SK-N-SH treated with all-trans-retinoic acid at 6 μM for 48 hours (cell line): ENCODE measurements at regions not wholly inside any gene's neighbourhood (a gene's known extent, or its start where the extent isn't known, plus 50 kb on each side); places are given as distances from the start of the nearest gene placed in this dataset.

ENCODE experiments used
- ATAC-seq: fragments of 200-7000 bp; cut with Tn5 transposase; 3 replicates; pipeline ENCODE4 v1.9.1; 2020; ENCODE audit warnings: mild to moderate bottlenecking, moderate library complexity
- ARNTL ChIP-seq: fragments of 450-650 bp; formaldehyde crosslinking; IDR thresholded peaks from 2 replicates; pipeline ENCODE4 v1.5.0; 2020; ENCODE audit warnings: low read depth, mild to moderate bottlenecking, moderate library complexity, borderline replicate concordance
- BACH2 ChIP-seq: fragments of 250-450 bp; sonication (Bioruptor Pico); IDR thresholded peaks from 2 replicates; pipeline ENCODE4 v1.9.0; 2021; ENCODE audit warnings: mild to moderate bottlenecking, borderline replicate concordance
- CREB5 ChIP-seq: fragments of 250-450 bp; sonication (Bioruptor Pico); IDR thresholded peaks from 2 replicates; pipeline ENCODE4 v1.5.1; 2020; ENCODE audit warnings: low read depth, mild to moderate bottlenecking, moderate library complexity
- CSDC2 ChIP-seq: fragments of 250-450 bp; sonication (Bioruptor Pico); IDR thresholded peaks from 2 replicates; pipeline ENCODE4 v1.5.0; 2020; ENCODE audit warnings: mild to moderate bottlenecking, moderate library complexity
- CSRNP3 ChIP-seq: fragments of 250-450 bp; sonication (Bioruptor Pico); IDR thresholded peaks from 2 replicates; pipeline ENCODE4 v1.5.1; 2021; ENCODE audit warnings: mild to moderate bottlenecking, moderate library complexity
- ESRRG ChIP-seq: fragments of 250-450 bp; sonication (Bioruptor Pico); IDR thresholded peaks from 2 replicates; pipeline ENCODE4 v1.6.1; 2021; ENCODE audit warnings: mild to moderate bottlenecking
- GLIS3 ChIP-seq: fragments of 250-450 bp; sonication (Bioruptor Pico); IDR thresholded peaks from 2 replicates; pipeline ENCODE4 v1.5.0; 2020; ENCODE audit warnings: mild to moderate bottlenecking, moderate library complexity
- ISL1 ChIP-seq: fragments of 250-450 bp; sonication (Bioruptor Pico); IDR thresholded peaks from 2 replicates; pipeline ENCODE4 v2.1.2; 2022; ENCODE audit warnings: mild to moderate bottlenecking, moderate library complexity
- OSR1 ChIP-seq: fragments of 250-450 bp; sonication (Bioruptor Pico); IDR thresholded peaks from 2 replicates; pipeline ENCODE4 v1.8.0; 2022; ENCODE audit warnings: moderate library complexity, mild to moderate bottlenecking, inconsistent platforms
- PATZ1 ChIP-seq: fragments of 250-450 bp; sonication (Bioruptor Pico); IDR thresholded peaks from 2 replicates; pipeline ENCODE4 v1.8.0; 2020; ENCODE audit warnings: mild to moderate bottlenecking, moderate library complexity, borderline replicate concordance
- POU6F1 ChIP-seq: fragments of 250-450 bp; sonication (Bioruptor Pico); IDR thresholded peaks from 2 replicates; pipeline ENCODE4 v1.8.0; 2021; ENCODE audit warnings: low read depth, mild to moderate bottlenecking, moderate library complexity, borderline replicate concordance
- RARB ChIP-seq: fragments of 250-450 bp; sonication (Bioruptor Pico); IDR thresholded peaks from 2 replicates; pipeline ENCODE4 v1.8.0; 2021; ENCODE audit warnings: mild to moderate bottlenecking, moderate library complexity
- SNAI2 ChIP-seq: fragments of 250-450 bp; sonication (Bioruptor Pico); IDR thresholded peaks from 2 replicates; pipeline ENCODE4 v1.5.0; 2020; ENCODE audit warnings: mild to moderate bottlenecking, moderate library complexity
- TCF4 ChIP-seq: fragments of 250-450 bp; sonication (Bioruptor Pico); IDR thresholded peaks from 2 replicates; pipeline ENCODE4 v1.8.0; 2021; ENCODE audit warnings: mild to moderate bottlenecking, moderate library complexity, borderline replicate concordance
- TOX ChIP-seq: fragments of 250-450 bp; sonication (Bioruptor Pico); IDR thresholded peaks from 2 replicates; pipeline ENCODE4 v1.8.0; 2021; ENCODE audit warnings: mild to moderate bottlenecking, moderate library complexity, borderline replicate concordance
- TSHZ2 ChIP-seq: fragments of 250-450 bp; sonication (Bioruptor Pico); IDR thresholded peaks from 2 replicates; pipeline ENCODE4 v1.5.0; 2020; ENCODE audit warnings: mild to moderate bottlenecking, moderate library complexity
- ZC3H10 ChIP-seq: fragments of 250-450 bp; sonication (Bioruptor Pico); IDR thresholded peaks from 2 replicates; pipeline ENCODE4 v1.5.1; 2021; ENCODE audit warnings: mild to moderate bottlenecking, moderate library complexity
- ZFP3 ChIP-seq: fragments of 250-450 bp; sonication (Bioruptor Pico); IDR thresholded peaks from 2 replicates; pipeline ENCODE4 v1.5.0; 2020; ENCODE audit warnings: mild to moderate bottlenecking, moderate library complexity
- ZFP30 ChIP-seq: fragments of 450-650 bp; formaldehyde crosslinking; IDR thresholded peaks from 2 replicates; pipeline ENCODE4 v1.5.0; 2022; ENCODE audit warnings: mild to moderate bottlenecking, moderate library complexity
- ZNF565 ChIP-seq: fragments of 450-650 bp; formaldehyde crosslinking; conservative IDR thresholded peaks from 2 replicates; pipeline ENCODE4 v1.5.0; 2020; ENCODE audit warnings: low read depth, mild to moderate bottlenecking, moderate library complexity
- ZNF70 ChIP-seq: fragments of 450-650 bp; formaldehyde crosslinking; IDR thresholded peaks from 2 replicates; pipeline ENCODE4 v1.5.0; 2020; ENCODE audit warnings: mild to moderate bottlenecking, moderate library complexity
- ZNF8 ChIP-seq: fragments of 450-650 bp; formaldehyde crosslinking; IDR thresholded peaks from 2 replicates; pipeline ENCODE4 v1.5.0; 2020; ENCODE audit warnings: mild to moderate bottlenecking, moderate library complexity

DNA sequence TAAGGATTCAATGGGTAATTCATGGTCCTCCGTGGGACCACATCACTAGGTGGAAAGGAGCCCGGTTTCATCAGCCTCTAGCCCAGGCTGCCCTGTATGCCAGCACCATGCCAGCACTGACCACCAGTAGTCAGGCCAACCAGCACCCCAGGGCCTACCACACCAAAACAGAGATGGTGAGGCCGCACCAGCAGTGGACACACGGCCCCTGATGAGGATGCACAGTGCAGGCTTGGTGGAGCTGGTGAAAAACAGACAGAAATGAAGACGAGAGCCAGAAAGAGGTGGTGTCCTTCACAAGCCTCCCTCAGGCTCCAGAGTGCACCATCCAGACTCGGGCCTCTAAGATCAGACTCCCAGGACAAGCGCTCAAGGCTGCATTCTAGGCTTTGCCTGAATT is 128.2 kb downstream of the MED10 start:
- TF ChIP-seq GLIS3 (no peak), RARB (CRISPR knock-in tag) (no peak), ZFP3 (CRISPR knock-in tag) (no peak), ARNTL (no peak), SNAI2 (CRISPR knock-in tag) (no peak), ZC3H10 (CRISPR knock-in tag) (no peak), CSDC2 (CRISPR knock-in tag) (no peak), ZFP30 (CRISPR knock-in tag) (no peak), ZNF565 (CRISPR knock-in tag) (no peak), TOX (no peak), ISL1 (CRISPR knock-in tag) (no peak), OSR1 (no peak), CREB5 (CRISPR knock-in tag) (no peak), ZNF8 (CRISPR knock-in tag) (no peak), POU6F1 (CRISPR knock-in tag) (no peak)
- no peak for ATAC-seq

- no peak for TF ChIP-seq CREB5 (CRISPR knock-in tag)
- TF ChIP-seq TCF4 (CRISPR knock-in tag): no peak
- no peak for TF ChIP-seq ZFP3 (CRISPR knock-in tag)
- TF ChIP-seq POU6F1 (CRISPR knock-in tag): no peak
- no peak for TF ChIP-seq ZFP30 (CRISPR knock-in tag)
- no peak for TF ChIP-seq ARNTL
- no peak for TF ChIP-seq TSHZ2
- no peak for TF ChIP-seq ISL1 (CRISPR knock-in tag)
- TF ChIP-seq ESRRG (CRISPR knock-in tag): no peak
- no peak for TF ChIP-seq ZC3H10 (CRISPR knock-in tag)
- TF ChIP-seq PATZ1 (CRISPR knock-in tag): no peak
- no peak for TF ChIP-seq OSR1
- TF ChIP-seq CSDC2 (CRISPR knock-in tag): no peak
- no peak for TF ChIP-seq ZNF8 (CRISPR knock-in tag)
- TF ChIP-seq GLIS3: no peak
- TF ChIP-seq BACH2 (CRISPR knock-in tag): no peak
- TF ChIP-seq CSRNP3 (CRISPR knock-in tag): no peak
- no peak for TF ChIP-seq ZNF70 (CRISPR knock-in tag)
- TF ChIP-seq SNAI2 (CRISPR knock-in tag): no peak
These were observed 130.2 kb downstream of the MED10 start for GRCh38 chr5:6248132-6248531.

More at GRCh38 chr5:6248132-6248531, 130.2 kb downstream of the MED10 start:
- ATAC-seq: no peak
